GM19463 (cell line): ENCODE measurements at regions not wholly inside any gene's neighbourhood (a gene's known extent, or its start where the extent isn't known, plus 50 kb on each side); places are given as distances from the start of the nearest gene placed in this dataset.
"Not testable (repeated sequence)": the region's sequence is repeated elsewhere in the genome, so short reads cannot be mapped to it uniquely, and the experiment has no call there.

Source experiments
- ATAC-seq: cut with Tn5 transposase; IDR thresholded peaks from one replicate; pipeline ENCODE4 v1.9.1; 2021; ENCODE audit warnings: mild to moderate bottlenecking, moderate library complexity; ENCODE audit not compliant: unreplicated experiment

- ATAC-seq: no peak
Measured at GRCh38 chr13:59061621-59062020, 1102.1 kb downstream of the DIAPH3 start.

- no peak for ATAC-seq
Measured at GRCh38 chr13:59064042-59064441, 1099.7 kb downstream of the DIAPH3 start.

- not testable (repeated sequence) for ATAC-seq
Measured at GRCh38 chr13:59076386-59076785, 1087.3 kb downstream of the DIAPH3 start.

GRCh38 chr13:59086147-59086546 is 1077.6 kb downstream of the DIAPH3 start:
- no peak for ATAC-seq

GRCh38 chr13:59088716-59089115 is 1075.0 kb downstream of the DIAPH3 start:
- no peak for ATAC-seq

- no peak for ATAC-seq
Measured at GRCh38 chr13:59094181-59094580, 1069.5 kb downstream of the DIAPH3 start.

GRCh38 chr13:59099182-59099974 is 1064.3 kb downstream of the DIAPH3 start:
- no peak for ATAC-seq

GRCh38 chr13:59103004-59103768 is 1060.5 kb downstream of the DIAPH3 start:
- ATAC-seq: no peak

- ATAC-seq: no peak
Measured at GRCh38 chr13:59111751-59112171, 1052.0 kb downstream of the DIAPH3 start.

- no peak for ATAC-seq
Measured at GRCh38 chr13:59112221-59112718, 1051.5 kb downstream of the DIAPH3 start.

- no peak for ATAC-seq
Measured at GRCh38 chr13:59119475-59119874, 1044.3 kb downstream of the DIAPH3 start.

GRCh38 chr13:59120297-59120843 is 1043.4 kb downstream of the DIAPH3 start:
- no peak for ATAC-seq

GRCh38 chr13:59121507-59121906 is 1042.2 kb downstream of the DIAPH3 start:
- ATAC-seq: no peak

- no peak for ATAC-seq
Measured at GRCh38 chr13:59126474-59126873, 1037.3 kb downstream of the DIAPH3 start.

GRCh38 chr13:59133903-59134302 is 1029.8 kb downstream of the DIAPH3 start:
- no peak for ATAC-seq

GRCh38 chr13:59144700-59145099 is 1019.0 kb downstream of the DIAPH3 start:
- no peak for ATAC-seq

- ATAC-seq: no peak
Measured at GRCh38 chr13:59145381-59145780, 1018.3 kb downstream of the DIAPH3 start.

- no peak for ATAC-seq
Measured at GRCh38 chr13:59157181-59157580, 1006.5 kb downstream of the DIAPH3 start.

- ATAC-seq: no peak
Measured at GRCh38 chr13:59166174-59166573, 997.6 kb downstream of the DIAPH3 start.

- no peak for ATAC-seq
Measured at GRCh38 chr13:59172076-59172475, 991.7 kb downstream of the DIAPH3 start.

- ATAC-seq: no peak
Measured at GRCh38 chr13:59176775-59177174, 987.0 kb downstream of the DIAPH3 start.

- ATAC-seq: no peak
Measured at GRCh38 chr13:59178344-59178743, 985.4 kb downstream of the DIAPH3 start.
